ENCODE measurements at regions not wholly inside any gene's neighbourhood (a gene's known extent, or its start where the extent isn't known, plus 50 kb on each side); places are given as distances from the start of the nearest gene placed in this dataset.
"Not testable (repeated sequence)": the region's sequence is repeated elsewhere in the genome, so short reads cannot be mapped to it uniquely, and the experiment has no call there.

DNA sequence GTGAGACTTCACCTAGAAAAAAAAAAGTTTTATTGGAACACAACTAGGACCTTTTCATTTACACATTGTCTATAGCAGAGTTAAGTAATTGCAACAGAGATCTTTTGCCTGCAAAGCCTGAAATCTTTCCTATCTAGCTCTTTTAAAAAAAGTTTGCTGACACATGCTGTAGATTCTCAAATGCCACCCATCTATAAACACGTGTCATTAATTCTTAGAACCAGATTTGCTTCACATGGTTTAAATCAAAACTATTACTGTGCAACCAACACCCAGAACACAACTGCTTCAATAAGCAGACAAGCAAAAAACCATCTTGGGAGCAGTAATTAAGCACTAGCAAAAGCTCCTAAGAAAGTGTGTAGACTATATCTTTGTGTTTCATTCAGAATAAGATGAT is 55.0 kb downstream of the OXSM start:
- no peak for DNase-seq

DNA sequence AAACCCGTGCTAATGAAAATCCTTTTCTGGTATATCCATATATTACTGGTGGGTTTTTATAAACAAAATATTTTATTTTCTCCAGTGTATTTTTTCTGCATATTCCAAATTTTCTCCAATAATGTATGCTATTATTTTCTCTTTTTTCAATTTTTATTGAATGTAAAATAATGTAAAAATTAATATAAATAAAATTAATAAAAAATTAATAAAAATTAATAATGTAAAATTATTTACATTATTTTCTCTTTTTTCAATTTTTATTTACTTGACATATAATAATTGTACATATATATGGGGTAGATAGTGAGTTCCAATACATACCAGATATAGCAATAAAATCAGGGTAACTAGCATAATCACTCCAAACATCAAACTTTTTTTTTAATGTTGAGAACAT is 56.4 kb downstream of the OXSM start:
- no peak for DNase-seq

- no peak for DNase-seq
Observed at GRCh38 chr3:25849091-25849490, 59.2 kb downstream of the OXSM start.

- no peak for DNase-seq
Observed at GRCh38 chr3:25849641-25850385, 59.9 kb downstream of the OXSM start.

DNA sequence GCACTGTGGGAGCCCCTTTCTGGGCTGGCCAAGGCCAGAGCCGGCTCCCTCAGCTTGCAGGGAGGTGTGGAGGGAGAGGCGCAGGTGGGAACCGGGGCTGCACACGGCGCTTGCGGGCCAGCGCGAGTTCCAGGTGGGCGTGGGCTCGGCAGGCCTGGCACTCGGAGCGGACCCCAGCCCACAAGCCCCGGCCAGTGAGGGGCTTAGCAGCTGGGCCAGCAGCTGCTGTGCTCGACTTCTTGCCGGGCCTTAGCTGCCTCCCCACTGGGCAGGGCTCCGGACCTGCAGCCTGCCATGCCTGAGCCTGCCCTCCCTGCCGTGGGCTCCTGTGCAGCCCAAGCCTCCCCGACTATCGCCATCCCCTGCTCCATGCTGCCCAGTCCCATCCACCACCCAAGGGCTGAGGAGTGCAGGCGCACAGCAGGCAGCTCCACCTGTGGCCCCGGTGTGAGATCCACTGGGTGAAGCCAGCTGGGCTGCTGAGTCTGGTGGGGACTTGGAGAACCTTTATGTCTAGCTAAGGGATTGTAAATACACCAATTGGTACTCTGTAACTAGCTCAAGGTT is 61.9 kb downstream of the OXSM start:
- DNase-seq, result not testable (repeated sequence)

DNA sequence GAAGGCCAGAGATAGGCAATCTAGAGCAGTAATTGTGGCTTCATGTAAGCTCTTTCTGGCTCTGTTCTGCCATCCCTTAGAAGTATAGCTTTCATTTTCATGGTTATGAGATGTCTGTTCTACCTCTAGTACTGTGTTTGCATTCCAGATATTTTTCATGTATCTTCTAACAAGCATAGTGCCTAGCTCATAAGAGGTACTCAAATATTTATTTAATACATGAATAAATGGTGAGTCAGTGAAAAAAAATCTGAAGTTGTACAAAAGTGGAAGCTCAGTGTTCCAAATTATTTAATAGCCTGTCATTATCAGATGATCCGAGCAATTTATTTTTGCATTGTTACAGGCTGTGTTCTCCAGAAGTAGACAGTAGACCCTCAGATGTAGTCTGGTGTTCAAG is 64.3 kb downstream of the OXSM start:
- no peak for DNase-seq

GRCh38 chr3:25854635-25855034 is 64.7 kb downstream of the OXSM start:
- DNase-seq, result no peak

DNA sequence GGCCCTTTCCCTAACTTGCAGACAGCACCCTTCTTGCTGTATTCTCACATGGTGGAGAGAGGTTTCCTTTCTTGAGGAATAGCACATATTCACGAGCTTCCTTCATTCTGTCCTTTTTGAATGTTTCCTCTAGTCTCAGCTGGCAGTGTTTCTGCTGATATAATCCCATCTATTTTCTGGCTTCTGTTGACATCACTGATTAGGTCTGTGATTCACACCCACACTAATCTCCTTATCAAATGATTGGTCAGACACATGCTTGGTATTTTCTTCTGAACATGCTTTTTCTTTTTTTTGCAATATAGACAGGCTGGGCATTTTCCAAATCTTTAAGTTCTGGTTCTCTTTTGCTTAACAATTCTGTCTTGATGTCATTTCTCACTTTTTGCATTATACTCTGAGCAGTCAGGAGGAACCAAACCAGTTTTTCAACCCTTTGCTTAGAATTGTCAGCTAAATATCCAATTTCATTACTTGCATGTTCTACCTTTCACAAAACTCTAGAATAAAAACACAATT is 65.4 kb downstream of the OXSM start:
- no peak for DNase-seq

GRCh38 chr3:25856902-25857518 is 67.1 kb downstream of the OXSM start:
- no peak for DNase-seq

DNA sequence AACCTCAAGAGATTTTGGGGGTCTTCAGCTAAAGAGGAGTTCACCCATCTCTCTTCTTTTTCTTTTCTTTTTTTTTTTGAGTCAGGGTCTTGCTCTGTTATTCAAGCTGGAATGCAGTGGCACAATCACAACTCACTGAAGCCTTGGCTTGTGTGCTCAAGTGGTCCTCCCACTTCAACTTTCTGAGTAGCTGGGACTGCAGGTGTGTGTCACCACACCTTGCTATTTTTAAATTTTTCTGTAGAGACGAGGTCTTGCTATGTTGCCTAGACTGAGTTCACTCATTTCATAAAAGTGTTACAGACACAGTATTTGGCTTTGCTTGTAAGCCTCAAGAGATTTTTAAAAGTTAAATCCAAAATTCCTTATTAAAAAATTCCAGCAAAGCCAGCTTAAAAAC is 71.7 kb downstream of the OXSM start:
- no peak for DNase-seq

DNA sequence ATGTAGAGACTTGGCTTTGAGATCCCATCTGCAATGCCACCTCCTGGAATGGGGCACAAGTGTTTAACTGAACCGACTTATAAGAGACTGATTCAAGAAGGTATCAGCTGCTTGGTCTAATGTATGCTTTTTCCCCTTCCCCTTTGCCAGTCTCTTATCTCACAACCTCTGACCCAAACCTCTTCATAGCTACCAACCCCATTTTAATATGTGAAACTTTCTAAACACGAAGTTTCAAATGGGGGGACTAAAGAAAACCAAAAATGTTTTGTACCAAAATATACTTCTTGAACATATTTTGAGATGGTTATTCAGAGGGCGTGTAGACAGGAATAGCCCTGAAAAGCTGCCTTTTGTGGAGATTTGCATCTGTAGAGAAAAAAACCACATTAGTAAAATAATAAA is 73.1 kb downstream of the OXSM start:
- DNase-seq, result no peak

GRCh38 chr3:25863416-25863959 is 73.6 kb downstream of the OXSM start:
- DNase-seq, result no peak

DNA sequence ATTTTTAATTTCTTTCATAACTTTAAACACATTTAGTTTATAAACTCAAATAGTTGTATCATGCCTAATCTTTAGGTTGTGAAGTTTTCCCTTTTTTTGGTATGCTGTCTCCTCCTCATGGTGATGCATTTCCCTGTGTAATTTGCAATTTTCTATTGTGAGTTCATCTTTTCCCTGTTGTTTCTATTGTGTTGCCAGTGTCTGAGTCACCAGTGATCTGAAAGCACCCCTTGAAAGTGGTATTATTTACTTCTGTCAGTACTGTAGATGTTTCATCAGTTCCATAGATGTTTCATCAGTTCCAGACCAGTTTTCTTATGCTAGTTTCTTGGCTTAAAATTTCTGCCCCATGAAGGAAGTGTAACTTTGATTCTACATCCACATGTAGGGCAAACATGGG is 80.6 kb downstream of the OXSM start:
- no peak for DNase-seq

GRCh38 chr3:25872200-25872877 is 82.4 kb downstream of the OXSM start:
- DNase-seq, result no peak

- DNase-seq, result no peak
Observed at GRCh38 chr3:25883492-25883891, 93.6 kb downstream of the OXSM start.

GRCh38 chr3:25884981-25885380 is 95.1 kb downstream of the OXSM start:
- DNase-seq, result no peak

GRCh38 chr3:25885544-25885943 is 95.7 kb downstream of the OXSM start:
- no peak for DNase-seq

GRCh38 chr3:25887907-25888306 is 98.0 kb downstream of the OXSM start:
- DNase-seq, result no peak

- no peak for DNase-seq
Observed at GRCh38 chr3:25888892-25889524, 99.1 kb downstream of the OXSM start.

GRCh38 chr3:25889525-25889917 is 99.6 kb downstream of the OXSM start:
- no peak for DNase-seq

DNA sequence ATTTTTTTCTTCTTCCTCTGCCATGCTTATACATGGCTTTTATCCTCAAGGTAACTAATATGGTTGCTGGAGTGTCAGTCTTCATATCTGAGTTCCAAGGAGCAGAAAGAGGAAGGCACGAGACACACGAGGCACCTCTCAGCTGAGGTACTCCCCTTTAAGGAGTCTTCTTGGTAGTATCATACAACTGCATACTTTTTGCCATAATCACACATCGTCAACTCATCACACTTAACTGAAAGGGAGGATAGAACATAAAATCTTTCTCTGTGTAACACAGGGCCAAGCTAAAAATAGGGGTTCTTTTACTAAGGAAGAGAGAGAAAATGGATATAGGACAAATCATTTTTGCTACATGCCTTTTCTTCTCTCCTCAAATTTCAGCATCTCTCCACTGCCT is 104.2 kb downstream of the OXSM start:
- no peak for DNase-seq

DNA sequence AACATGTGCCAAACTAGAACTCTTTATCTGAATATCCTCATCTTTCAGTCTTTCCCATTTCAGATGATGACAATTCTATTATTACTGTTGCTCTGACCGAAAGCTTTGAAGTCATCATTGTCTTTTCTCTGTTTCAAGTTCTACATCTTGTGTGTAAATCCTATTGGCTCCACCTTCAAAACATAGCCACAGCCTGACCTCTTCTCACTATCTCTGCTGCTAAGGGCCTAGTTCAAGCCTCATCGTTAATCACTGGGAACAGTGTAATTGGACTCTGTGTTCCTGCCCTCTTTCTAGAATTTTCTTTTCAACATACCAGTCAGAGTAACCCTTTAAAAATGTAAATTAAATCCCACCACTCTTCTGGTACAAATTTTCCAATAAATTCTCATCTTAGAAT is 105.1 kb downstream of the OXSM start:
- DNase-seq, result no peak

DNA sequence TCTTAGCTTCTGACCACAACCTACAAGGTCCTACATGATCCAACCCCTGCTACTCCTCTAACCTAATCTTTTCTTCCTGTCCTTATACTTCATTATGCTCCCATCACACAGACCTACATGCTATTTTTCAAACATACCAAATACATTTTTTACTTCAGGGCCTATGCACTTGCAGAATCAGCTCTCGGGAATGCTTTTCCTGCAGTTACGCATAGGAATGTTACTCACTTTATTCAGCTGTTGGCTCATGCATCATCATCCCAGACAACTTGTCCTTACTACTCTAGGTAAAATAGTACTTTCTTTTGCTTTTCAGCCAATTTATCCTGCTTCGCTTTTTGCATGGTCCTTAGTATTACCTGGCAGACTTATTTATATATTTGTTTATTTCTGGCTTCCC is 105.6 kb downstream of the OXSM start:
- no peak for DNase-seq
